ENCODE measurements at regions not wholly inside any gene's neighbourhood (a gene's known extent, or its start where the extent isn't known, plus 50 kb on each side); places are given as distances from the start of the nearest gene placed in this dataset.

DNA sequence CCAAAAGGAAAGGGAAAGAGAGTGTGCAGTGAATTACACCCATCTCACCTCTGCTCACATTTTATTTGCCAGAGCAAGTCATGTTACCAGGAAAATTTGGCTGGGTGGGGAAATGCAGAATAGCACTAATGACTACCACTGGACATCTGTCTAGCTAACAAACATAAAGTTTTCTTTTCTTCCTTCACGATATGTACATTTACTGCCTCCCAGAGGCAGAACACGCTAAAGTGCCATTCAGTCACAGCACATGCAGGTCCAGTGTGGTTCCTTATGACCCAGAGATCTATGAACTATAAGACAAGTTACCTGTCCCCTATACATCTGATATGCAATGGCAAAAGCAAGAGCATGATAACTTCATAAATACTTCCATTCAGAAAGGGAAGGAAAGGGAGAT is 194.1 kb downstream of the OGFRL1 start:
- no peak for DNase-seq

DNA sequence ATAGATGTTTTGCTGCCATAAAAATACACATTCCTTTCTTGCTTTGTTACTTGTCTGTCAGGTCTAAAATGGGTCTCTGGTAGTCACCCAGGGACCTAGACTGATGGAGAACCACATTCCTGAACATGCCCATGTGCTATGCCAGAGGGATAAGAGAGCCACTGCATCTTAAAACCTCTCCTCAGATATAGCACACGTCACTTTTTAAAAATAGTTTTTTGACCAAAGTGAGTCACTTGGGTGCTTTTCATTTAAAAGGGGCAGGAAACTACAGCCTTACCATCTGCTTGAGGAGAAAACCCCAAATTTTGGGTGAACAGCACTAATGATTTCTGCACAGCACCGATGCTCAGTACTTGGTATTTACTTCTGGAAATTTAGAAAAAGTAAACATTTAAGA is 197.8 kb downstream of the OGFRL1 start:
- no peak for DNase-seq

DNA sequence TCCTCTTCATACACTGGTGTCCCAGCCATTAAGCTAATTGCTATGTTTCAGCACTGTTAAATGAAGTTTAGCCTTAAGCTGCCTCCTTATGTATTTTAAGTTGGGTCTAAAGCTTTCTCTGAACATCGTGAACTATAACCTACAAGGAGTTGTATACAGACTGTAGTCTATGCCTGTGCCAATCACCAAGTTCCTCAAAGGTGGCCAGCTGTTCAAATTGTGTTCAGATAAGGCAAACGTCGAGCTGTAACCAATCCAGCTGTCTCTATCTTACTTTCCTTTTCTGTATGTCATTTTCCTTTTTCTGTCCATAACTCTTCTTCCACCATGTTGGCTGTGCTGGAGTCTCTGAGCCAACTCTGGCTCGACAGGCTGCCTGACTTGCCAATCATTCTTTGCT is 199.6 kb downstream of the OGFRL1 start:
- no peak for DNase-seq

DNA sequence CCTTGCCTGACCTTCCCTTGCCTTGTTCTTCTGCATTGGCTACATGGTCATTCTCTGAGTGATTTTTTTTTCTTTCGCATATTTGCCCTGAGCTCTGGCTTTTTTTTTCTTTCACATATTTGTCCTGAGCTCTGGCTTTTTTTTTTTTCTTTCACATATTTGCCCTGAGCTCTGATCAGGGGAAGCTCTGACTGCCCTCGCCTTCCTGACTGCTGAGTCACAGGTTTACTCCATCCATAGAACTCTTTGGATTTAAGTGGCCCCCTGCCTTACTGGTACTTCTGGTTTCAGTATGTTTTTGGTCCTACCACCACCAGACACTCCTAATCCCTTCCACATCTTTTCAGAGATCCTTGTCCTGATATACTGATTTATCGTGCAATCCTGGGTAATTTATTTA is 201.1 kb downstream of the OGFRL1 start:
- no peak for DNase-seq

DNA sequence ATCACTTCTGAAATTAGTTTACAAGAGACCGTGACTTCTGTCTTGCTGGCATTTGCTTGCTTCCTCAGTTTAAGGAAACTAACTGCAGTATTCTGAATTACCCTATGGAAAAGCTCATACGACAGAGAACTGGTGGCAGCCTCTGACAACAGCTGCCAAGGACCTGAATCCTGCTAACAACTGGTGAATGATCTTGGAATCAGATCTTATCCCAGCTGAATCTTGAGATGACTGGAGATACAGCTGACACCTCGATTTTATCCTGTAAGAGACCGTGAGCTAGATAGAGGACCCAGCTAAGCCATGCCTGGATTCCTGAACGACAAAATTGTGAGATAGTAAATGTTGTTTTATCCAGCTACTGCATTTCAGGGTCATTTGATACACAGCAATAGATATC is 202.3 kb downstream of the OGFRL1 start:
- no peak for DNase-seq

DNA sequence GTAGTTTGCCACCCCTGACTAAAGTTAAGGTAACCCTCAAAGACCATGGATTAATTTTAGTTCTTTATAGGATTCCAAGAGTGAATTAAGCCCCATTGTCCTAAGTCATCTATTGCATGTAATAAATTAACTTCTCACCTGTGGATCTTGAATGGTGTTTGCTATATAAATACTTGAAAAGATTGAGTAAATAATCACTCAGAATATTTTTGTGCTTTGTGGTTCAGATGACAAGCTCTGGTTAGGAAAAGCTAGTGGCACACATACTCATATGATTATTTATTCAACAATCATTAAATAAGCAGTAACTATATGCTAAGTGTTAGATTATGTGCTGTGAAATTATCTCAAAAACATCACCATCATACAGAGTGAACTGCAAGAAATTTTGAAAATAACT is 203.2 kb downstream of the OGFRL1 start:
- DNase-seq = no peak

DNA sequence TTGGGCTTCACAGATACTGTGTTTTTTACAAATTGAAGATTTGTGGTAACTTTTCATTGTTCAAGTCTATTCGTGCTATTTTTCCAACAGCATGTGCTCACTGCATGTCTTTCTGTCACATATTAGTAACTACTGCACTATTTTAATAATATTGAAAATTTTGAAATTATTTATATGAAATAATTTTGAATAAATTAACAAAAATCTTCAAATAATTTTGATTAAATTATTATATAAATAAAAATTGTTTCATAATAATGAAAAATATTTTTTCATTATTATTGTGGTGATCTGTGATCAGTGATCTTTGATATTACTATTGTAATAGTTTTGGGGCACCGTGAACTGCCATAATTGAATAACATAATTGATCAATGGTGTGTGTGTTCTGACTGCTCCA is 204.1 kb downstream of the OGFRL1 start:
- no peak for DNase-seq

DNA sequence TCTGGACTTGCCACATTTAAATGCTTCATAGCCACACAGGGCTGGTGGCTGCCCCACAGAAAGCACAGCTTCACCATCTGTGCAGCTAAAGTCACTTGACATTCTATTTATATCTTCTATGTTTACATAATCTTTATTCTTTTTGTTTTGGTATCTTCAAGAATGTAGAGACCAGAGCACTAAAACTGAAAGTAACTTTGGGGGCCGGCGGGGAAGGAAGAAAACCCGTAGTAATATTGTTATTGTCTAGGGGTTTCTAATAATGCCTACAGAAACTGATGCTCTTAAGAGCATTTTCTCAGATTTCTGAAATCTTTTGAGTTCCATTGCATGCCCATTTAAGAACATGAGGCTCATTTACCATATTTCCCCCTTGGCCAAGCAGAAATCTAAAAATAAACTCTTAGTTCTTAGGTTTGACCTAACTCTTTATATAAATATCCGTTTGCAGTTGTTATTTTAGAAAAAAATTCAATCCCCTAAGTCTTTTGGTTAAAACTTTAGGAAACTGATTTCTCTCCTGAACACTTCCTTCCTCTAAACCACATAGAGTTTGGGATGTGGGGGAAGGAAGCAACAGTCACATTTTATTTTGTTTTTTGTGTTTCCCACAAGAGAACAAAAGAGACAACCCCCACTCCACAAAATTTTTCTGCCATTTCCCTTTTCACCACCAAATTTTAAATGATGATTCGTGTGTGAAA is 207.6 kb downstream of the OGFRL1 start:
- DNase-seq = no peak

DNA sequence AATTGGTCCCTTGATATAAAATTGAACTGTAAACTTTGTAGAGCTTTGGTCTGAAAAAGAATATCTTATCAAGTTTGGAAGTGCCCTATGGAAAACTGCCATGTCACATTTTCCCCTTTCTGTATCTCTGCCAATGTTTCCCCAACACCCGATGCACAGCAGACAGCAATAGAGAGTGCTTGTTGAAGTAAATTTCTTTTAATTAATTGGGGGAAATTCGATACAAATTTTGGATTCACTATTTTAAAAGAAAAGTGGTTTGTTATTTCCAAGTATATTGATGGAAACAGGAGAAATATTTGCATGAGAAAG is 208.1 kb downstream of the OGFRL1 start:
- DNase-seq = no peak

DNA sequence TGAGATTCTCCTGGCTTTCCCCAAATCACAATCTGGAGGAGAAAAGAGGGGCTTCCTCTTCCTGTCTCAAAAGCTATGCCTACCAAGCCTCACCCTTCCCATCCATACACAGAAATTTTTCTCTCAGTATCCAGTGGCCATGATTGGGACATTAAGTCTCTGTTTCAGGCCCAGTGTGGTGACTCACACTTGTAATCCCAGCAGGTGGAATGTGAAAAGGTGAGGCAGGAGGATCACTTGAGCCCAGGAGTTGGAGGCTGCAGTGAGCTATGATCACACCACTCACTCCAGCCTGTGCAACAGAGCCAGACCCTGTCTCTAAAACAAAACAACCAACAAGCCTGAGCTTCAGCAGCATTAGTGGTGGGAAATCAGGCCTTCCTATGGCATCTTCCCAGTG is 210.0 kb downstream of the OGFRL1 start:
- DNase-seq = no peak

DNA sequence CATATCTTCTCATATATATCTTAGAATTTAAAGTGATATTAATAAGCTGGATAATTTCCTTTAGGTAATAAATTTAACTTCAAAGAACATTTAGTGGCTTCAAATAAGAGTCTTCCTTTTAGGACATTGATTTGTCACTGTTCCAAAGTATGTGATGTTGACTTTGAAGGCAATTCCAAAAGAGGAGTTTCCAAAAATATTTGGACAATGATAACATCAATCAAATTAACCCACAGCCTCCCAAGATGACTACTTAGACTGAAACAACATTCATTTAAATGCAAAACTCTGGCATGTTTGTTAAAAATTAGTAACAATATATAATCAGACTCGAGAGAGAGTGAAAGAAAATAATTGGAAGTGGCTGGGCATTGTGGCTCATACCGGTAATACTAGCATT is 211.1 kb downstream of the OGFRL1 start:
- DNase-seq = no peak

DNA sequence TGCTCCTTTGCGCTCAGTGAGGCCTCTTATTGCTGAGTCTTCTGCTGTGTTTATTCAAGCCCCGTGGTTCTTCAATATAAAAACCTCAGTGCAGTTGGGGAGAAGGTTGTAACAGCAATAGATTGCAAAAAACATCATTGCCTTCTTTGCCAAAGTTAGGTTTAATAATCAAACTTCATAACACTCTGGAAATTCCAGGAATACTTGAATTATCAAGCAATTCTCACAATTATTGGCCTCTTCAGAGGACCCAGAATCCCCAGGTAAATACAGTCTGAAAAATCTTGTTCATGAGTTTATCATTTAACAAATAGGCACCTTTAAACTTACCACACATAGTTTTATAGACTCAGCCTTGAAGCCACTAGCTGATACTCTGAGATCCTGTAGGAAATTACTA is 213.6 kb downstream of the OGFRL1 start:
- no peak for DNase-seq

DNA sequence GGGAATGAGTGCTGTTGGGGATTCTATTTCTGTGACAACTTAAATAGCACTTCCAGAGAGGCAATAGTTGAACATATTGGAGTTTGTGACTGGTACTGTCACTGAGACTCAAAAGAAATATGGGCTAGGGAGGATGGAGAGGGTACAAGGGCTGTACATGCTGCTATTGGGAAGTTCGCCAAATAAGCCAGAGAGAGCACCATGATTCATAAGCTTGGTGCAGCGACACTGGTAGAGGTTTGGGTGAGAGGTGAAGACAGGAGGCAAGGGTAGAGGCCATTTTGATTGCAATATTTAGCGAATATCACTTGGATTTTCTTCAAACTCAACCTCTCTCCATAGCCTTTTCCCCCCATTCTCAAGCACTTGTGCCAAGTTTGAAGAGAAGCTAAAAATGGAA is 214.3 kb downstream of the OGFRL1 start:
- DNase-seq = no peak

DNA sequence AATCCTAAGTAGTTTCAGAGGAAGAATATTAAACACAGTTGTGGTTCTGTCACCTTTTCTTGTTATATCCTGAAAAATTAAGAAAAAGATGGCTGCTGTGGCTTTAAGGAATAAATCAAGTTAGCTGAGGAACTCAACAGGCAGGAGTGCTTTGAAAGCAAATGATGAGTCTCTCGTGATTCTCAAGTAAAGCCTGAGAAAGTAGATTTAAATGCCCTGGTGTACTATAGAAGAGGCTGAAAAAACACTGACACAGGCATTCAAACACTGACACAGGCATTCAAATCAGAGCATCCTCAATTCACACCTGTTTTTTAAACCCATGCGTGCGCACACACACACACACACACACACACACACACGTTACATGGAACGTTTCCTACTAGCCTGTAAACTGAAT is 218.6 kb downstream of the OGFRL1 start:
- DNase-seq = no peak

DNA sequence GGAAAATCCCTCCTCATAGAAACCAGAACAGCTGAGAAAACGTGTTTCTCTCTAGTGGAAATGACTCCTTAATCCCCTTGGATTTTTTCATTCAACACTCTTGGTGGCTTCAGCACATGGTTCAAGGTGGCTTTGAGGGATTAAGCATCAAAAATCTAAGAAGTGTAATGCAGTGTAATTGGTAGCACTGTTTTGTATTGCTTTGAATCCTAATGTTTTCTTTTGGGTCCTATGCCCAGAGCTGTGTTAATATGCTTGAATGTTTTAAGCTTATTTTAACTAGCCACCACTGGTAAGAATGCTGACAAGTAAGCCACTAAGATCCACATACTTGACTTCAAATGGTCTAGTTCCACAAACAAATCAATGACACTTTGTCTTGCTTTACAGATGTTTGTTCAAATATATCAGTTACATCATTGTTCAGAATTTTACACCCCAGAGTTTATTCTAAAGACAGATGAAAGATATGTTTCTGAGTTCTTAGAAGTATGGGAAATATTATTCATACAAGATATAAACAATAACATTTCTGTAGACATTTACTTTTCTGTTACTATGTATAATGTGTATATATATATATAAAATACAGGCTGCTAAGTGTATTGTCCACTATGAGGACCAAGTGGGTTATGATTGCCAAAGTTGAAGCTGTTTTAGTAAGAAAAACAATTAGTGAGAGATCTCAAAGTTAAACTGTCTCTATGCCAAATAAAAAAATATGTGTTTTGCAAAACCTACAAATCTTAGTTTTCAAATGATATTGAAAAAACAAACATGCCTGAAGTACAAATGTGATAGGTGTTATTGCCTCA is 220.8 kb downstream of the OGFRL1 start:
- no peak for DNase-seq

DNA sequence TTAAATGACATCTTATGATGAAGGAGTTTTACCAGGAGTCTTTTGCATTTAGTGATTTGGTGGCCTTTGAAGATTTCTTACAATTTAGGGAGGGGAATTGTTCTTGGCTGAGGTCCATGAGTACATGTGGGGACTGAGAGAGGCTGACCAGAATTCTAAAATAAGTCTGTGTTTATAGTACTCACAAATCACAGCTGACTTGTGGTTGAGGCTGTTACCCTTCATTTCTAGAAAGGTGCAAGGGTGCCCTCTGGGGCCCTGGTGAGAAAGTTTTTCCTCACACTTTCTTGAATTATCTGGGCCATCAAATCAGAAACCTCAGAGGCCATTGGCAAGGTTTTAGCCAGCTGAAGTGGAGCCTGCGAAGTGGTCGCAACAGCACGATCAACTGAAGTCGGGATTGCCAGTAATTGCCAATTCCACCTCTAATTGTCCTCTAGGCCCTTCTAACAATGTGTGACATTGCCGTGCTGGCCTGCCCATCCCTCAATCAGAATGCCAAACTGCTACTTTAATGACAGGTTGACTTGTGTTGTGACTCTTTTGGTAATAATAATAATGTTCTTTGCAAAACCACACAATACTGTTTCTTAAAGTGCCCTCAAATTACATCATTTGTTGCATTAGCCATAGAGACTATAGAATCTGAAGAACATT is 221.6 kb downstream of the OGFRL1 start:
- peak; percentile 28 for DNase-seq

DNA sequence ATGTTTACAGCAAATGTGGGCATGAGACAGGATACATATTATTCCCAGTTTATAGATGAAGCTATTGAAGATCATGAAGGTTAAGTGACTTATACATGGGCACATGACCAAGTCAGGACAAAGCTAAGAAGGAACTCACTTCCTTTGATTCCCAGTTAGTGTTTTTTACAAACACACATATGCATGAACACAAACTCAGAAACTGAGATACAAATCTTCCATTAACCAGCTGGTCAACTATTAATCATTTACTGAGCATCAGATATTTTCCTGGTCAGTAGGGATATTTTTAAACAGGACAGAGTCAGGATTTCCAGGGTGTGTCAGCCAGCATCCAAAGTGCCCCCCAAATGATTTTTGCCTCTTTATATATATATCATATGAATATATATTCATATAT is 222.2 kb downstream of the OGFRL1 start:
- DNase-seq = no peak

DNA sequence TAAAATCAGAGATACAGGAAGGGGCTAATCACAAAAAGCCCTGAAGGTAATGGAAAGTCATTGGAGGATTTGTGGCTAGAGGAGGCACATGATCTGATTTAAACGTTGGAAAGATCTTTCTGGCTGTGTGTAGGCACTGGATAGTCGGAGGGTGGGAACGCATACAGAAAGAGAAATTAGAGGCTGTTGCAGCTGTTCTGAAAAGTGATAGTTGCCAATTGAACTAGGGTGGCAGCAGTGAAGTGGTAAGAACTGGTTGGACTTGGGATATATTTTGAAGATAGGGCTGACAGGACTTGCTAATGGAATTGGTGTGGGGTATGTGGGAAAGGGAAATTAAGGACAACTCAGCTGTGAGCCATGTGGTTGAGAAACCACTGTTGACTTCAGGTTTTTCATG is 223.6 kb downstream of the OGFRL1 start:
- DNase-seq = no peak

DNA sequence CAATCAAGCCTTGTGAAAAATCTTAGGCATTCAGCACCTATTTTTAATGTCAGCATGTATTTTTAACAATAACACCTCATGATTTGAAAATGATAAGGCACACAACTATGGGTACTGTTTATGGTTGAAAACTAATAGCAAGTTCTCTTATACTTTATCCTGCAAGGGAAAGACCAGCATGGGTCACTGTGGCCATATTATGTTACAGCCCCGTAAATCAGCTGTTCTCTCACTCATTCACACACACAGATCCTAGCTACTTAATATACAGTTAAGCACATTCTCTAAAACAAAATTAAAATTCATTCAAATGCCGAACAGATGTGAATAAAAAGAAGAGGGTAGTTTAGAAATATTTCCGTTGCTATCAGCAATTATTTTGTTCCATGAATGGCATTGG is 224.4 kb downstream of the OGFRL1 start:
- DNase-seq = no peak

DNA sequence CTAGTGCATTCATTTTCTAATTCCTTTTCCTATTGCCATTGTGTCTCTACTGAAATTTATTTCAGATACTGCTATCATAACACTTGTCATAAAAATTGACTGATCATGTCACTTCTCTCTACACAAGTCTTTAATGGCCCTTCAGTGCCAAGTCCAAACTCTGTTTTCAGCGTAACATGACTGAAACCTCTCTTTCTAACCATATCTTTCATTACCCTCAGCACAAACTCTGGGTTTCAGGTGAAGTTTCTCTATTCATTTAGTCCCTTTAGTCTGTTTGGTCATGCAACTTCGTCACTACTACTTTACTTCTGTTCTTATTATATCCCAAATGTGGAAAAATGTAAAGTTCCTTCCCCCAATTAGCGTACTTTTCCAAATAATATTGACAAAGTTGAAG is 234.9 kb downstream of the OGFRL1 start:
- DNase-seq = no peak

DNA sequence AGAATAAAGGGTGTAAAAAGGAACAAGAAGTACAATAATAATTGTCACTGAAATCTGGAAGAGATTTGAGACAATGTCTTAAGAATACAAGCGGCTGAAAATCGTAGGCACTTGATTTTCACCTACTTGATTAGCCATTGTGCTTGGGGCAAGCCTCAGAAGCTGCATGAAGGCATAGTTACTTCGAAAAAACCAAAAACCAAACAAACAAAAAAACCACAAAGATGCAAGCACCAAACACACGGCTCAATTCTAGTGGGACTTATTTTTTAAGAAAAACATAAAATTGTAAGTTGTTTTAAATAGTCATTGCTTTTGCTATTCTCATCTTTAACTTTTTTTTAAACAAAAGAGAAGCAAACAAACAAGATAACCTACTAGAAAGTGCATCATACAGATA is 235.6 kb downstream of the OGFRL1 start:
- no peak for DNase-seq

DNA sequence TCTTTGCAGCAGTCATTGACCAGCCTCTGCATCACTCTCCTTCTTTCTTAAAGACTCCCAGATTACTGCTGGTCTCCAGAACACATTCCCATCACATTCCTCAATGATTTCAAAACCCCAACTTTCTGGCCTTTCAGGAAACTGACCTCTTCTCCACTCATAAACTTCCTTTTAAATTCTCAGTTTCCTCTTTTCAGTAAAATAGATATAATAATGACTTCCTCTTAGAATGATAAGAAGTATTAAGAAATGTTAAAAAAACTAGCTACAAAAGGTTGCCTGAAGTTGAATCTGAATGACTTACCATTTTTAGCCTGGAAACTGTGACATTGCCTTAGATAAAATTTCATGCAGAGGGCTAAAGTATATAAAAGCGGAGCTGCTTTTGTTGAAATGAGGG is 239.3 kb downstream of the OGFRL1 start:
- no peak for DNase-seq

DNA sequence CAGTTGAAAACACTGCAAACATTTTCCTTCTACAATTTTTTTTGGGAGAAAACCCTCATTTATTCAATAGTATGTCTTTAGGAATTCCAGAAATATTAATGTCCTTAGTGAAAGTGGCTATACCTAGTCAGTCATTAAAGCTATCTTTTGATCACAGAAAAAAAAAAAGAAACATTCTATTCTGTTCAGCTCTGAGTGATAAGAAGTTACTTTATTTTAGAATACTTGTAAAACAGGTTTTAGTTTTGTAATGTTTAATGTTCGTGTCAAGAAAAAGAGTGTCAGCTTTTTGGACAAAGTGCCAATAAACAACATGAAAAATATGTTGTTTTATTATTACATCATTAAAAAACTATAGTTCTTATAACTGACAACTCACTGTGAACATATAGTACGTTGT is 240.4 kb downstream of the OGFRL1 start:
- DNase-seq = no peak

DNA sequence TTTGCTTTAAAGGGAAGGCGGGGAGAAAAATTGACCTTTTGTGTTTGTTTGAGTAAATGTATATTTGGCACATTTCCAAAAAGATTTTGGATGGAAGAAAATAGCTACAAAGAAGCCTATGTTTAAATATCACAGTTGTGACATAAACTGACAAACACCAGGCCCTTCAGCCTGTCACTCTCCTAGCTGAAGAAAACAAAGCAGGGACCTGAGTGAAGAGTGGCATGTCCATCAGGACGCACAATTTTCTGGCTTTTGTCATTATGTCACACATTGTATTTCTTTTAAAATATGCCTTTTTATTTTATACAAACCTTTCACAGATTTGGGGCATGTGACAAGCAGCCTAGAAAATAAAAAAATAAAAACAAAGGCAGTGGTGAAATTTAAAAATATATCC is 241.2 kb downstream of the OGFRL1 start:
- no peak for DNase-seq
